CD4-positive, alpha-beta T cell treated with Interleukin-1 beta for 1 hour (primary cell): ENCODE measurements at regions not wholly inside any gene's neighbourhood (a gene's known extent, or its start where the extent isn't known, plus 50 kb on each side); places are given as distances from the start of the nearest gene placed in this dataset.
"Not testable (repeated sequence)": the region's sequence is repeated elsewhere in the genome, so short reads cannot be mapped to it uniquely, and the experiment has no call there.

Experiments used
- DNase-seq, 2 donors: peaks; one replicate each; pipeline ENCODE4 v3.0.0-alpha.2; 2020 to 2022

DNA sequence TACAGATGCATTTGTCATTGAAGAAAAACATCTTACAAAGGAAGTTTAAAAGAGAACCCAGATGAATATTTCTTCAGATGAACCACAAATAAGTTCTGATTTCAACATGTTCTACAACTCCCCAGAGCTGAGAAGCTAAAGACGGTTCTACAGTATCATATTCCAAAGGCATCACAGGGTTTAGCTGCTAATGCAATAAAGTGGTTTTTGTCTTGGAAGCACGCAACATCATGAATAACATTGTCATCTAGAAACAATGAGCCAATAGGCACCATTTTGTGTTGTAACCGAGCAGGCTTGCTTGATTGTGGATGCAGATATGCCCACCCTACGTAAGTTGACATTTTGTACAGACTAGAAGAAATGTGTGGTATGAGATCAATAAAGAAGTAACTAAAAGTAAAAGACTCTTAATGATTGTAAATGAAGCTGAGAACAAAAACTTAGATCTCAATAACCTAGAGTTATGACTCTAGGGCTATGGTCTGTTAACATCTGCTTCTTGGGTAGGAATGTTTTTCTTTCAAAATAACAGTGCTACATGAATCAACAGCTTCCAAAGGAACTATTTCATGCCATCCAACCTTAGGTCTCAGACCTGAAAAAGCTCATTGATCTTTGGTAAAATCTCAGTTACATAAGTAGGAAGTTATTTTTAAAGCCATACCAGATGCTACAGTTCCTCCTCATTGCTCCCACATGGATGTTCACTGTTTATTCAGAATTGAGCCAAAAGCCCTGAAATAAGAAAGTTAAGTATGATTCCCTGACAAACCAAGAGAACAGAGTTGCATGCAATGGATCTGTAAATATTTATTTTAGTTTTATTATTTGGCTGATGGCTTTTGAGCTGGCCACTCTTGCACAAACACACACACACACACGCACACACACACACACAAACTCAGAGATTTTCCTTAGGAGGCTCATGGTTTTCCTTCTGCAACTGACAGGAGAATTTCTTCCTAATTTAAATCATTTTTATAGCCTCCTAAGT lies 118.7 kb upstream of the SLCO6A1 start:
- DNase-seq = no peak

- no peak for DNase-seq
Measured at GRCh38 chr5:102622262-102622661, 123.5 kb upstream of the SLCO6A1 start.

DNA sequence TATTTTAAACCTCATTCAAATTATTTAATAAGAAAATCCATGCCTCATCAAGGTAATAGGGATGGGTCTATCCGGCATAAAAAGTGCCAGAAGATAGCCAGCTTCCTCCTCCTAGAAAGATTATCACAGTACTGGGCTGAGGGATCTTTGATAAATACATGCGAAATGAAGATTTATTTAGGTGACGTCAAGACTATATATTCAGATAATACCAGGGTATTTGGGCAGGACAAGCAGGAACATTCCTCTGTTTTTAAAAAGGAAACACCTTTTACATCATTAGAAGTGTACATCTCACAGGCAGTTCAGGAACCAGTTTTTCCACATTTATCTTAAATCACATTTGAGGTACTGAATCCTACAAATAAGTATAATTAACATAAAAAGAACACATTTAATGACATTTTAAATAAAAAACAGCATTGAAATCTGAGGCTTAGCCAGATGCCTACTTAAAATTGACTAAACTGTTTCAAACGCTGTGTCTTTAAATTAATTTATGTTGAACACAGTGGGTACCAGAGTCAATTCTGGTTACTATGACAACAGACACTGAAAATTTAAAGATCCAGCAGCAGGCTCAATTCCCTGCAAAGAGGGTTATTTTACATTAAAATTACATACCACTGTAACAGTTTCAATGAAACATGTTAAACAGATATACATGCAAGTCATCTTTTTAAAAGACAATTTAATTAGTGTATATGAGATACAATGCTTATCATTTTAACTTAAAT lies 124.7 kb upstream of the SLCO6A1 start:
- DNase-seq = no peak

DNA sequence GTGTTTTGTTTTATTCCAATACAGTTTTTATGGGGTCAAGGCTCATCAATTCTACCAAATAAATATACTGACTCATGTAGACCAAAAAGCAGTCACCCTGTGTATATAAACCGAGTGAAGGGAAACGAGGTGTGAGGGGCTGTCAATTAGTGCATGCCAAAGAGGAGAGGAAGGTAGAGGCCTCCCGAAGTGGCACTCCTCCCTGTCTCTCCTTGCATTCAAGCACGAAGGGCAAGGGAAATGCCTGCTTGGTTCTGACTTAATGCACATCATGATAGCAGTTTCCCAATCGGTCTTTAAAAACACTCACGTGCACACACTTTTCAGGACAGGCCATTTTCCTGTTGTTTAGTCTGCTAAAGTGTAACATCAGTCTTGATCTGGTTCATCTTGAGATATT lies 125.6 kb upstream of the SLCO6A1 start:
- no peak for DNase-seq

GRCh38 chr5:102625468-102625867 lies 126.7 kb upstream of the SLCO6A1 start:
- no peak for DNase-seq

GRCh38 chr5:102625928-102626327 lies 127.1 kb upstream of the SLCO6A1 start:
- DNase-seq = no peak

DNA sequence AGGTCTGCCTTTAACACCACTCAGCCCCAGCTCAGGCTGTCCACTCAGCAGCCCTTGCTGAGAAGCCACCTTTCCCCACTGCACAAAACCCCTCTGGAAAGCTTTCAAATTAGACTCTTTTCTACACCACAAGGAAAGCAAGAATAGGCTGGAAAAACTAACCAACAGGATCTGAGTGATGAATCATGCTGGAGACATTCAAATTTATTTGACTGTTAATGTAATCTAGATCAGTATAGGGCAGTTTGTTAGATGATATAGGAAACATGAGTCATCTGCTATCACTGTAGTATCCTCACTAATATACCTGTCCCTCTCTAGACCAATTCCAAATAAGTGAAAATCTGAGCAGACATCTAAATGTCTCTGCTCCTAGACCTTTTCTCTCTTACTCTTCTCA lies 127.8 kb upstream of the PAM start:
- DNase-seq = no peak

GRCh38 chr5:102628441-102629175 lies 126.5 kb upstream of the PAM start:
- no peak for DNase-seq

- no peak for DNase-seq
Measured at GRCh38 chr5:102629827-102630605, 125.1 kb upstream of the PAM start.

DNA sequence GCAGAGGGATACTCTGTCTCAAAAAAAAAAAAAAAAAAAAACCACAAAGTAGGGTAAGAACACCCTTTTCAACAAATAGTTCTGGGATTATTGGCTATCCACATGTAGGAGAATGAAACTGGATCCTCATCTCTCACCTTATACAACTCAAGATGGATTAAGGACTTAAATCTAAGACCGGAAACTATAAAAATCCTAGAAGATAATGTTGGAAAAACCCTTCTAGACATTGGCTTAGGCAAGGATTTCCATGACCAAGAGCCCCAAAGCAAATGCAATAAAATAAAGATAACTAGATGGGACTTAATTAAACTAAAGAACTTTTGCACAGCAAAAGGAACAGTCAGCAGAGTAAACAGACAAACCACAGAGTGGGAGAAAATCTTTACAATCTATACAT lies 119.7 kb upstream of the PAM start:
- DNase-seq = not testable (repeated sequence)

DNA sequence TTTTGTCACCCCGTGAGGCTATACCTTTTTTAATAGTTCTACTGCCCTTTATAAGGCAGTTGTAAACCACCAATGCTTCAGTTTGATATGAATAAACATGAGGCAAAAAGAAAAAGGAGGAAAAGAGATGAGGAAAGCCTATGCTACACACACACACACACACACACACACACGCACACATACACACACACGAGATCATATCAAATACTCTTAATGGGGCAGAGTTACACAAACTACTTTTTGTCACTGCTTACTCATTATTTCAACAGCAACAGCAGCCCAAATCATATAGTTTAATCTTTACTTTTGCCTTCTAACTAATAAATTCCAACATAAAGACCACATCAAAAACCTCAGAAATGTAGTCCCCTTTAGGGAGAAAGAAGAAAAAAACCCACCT lies 116.8 kb upstream of the PAM start:
- DNase-seq = no peak

- DNase-seq = no peak
Measured at GRCh38 chr5:102638912-102639652, 116.0 kb upstream of the PAM start.

DNA sequence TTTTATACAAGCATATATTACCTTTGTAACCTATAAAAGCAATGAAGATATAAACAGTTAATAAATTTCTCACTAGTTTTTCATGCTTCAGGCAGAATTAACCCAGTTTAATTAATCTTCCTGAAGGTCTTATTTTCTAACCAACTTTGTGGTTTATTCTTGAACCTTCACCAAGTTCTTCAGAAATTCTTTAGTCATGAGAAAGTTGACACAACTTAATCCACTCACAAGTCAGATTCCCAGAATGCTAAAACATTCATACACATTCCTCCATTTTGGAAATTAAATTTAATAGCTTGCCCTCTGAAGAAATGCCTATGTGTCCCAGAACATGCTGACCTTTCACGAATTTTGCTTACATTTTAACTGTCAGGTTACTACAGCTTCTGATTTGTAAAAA lies 105.4 kb upstream of the PAM start:
- no peak for DNase-seq

DNA sequence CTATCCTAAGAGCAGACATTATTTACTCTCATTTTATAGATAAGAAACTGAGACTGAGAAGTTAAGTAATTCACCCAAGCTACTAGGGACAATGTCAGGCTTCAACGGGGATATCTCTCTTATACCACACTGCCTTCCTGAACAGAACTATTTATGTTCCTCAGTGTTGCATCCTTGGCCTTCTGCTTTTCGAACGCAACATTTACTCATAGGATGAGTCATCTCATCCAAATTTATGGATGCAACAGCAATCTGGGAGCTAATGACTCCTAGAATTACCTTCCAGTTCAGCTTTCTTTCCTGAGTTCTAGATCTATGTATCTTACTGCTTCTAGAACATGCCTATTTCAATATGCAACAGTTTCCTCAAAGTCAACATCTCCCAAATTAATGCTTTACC lies 103.6 kb upstream of the PAM start:
- no peak for DNase-seq

GRCh38 chr5:102654559-102655349 lies 100.4 kb upstream of the PAM start:
- DNase-seq = no peak

DNA sequence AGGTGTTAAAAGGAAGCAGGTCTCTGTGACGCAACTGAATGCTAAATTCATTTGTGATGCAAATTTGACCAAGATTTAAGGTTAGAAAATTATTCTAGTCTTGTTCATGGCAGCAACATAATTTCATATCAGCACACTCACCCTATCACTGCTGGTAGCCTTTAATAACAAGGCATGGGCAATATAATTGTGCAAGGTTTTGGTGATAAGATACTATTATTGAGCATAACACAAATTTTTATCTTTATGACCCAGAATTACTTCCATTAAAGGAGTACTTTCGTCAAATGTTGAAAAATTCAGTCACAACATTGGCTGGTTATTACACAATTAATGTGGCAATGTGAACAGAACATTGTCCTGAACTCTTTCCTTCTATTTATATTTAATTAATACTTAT lies 96.0 kb upstream of the PAM start:
- no peak for DNase-seq

- no peak for DNase-seq
Measured at GRCh38 chr5:102660111-102660510, 95.0 kb upstream of the PAM start.

DNA sequence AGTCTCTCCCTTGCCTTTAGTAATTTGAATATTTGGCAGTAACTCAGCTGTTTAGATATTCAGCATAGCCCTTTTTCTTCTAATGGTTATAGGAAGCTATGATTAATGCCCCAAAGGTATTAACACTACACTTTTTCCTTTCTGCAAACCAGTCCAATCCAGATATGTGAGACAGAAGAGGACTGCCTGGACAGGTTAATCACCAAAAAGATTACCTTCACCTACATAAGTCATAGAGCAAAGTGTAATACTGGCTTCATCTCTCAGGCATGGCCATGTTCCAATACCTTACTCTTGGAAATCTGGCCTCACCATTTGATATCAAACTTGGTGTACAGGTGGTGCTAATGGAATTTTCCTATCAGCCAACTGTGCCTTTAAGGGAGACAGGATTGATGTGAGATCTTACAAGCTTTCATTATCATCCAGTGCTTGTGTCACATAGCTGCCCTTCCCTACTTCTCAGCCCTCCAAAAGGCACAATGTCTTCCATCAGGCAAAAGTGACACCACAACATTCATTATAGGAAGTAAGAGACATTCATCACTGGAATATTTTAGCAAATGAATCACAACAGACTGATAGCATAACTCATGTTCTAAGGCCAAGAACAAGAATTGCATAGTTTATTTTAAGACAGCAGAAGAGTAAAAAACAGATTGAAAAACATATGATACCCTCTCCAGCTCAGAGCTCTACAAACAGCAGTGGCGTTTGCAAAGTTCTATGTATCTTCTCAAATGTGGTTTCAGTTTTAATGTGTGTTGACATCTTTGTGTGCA lies 91.2 kb upstream of the PAM start:
- no peak for DNase-seq

- no peak for DNase-seq
Measured at GRCh38 chr5:102664616-102665335, 90.3 kb upstream of the PAM start.
